ENCODE measurements at regions not wholly inside any gene's neighbourhood (a gene's known extent, or its start where the extent isn't known, plus 50 kb on each side); places are given as distances from the start of the nearest gene placed in this dataset.

- ATAC-seq (ENCODE audit: low FRiP score) (no peak), DNase-seq (no peak)
- WGBS, 2 donors, result 41 to 71% methylated on average over 1 of the region's 1 CpG
- H3K36me3 ChIP-seq (ENCODE audit: control insufficient read depth in 1 of 2, insufficient read depth in 2 of 2, low read length in 1 of 2), result no peaks in the 10 kb centered on the region
- no peak overlapping the region for H3K4me3 ChIP-seq (ENCODE audit: low read length in 2 of 2)
- intact Hi-C loops (cut with DNase I), result no loop called here
- H3K27me3 ChIP-seq (ENCODE audit: control insufficient read depth in 1 of 2, insufficient read depth in 2 of 2, low read length in 1 of 2), result no peaks in the 10 kb centered on the region
- no peak overlapping the region for H3K27ac ChIP-seq (ENCODE audit: low read depth in 1 of 2, low read length in 2 of 2)
- no peaks in the 10 kb centered on the region for H3K4me1 ChIP-seq (ENCODE audit: control insufficient read depth in 1 of 2, insufficient read depth in 2 of 2, low read length in 2 of 2)
- H3K9me3 ChIP-seq (ENCODE audit: control insufficient read depth, low read length), result no peaks in the 10 kb centered on the region
These were observed 57.1 kb downstream of the HLA-A start for GRCh38 chr6:29999416-29999815.

GRCh38 chr6:30000156-30000791 lies 57.9 kb downstream of the HLA-A start:
- no peaks in the 10 kb centered on the region for H3K36me3 ChIP-seq (ENCODE audit: control insufficient read depth in 1 of 2, insufficient read depth in 2 of 2, low read length in 1 of 2)
- H3K9me3 ChIP-seq (ENCODE audit: control insufficient read depth, low read length), result no peaks in the 10 kb centered on the region
- H3K4me3 ChIP-seq (ENCODE audit: low read length in 2 of 2), result no peak overlapping the region
- DNase-seq (no peak), ATAC-seq (ENCODE audit: low FRiP score) (peak; percentile 37)
- no peak overlapping the region for H3K27ac ChIP-seq (ENCODE audit: low read depth in 1 of 2, low read length in 2 of 2)
- no peaks in the 10 kb centered on the region for H3K4me1 ChIP-seq (ENCODE audit: control insufficient read depth in 1 of 2, insufficient read depth in 2 of 2, low read length in 2 of 2)
- H3K27me3 ChIP-seq (ENCODE audit: control insufficient read depth in 1 of 2, insufficient read depth in 2 of 2, low read length in 1 of 2), result no peaks in the 10 kb centered on the region
- 90% methylated on average over 9 of the region's 9 CpGs for WGBS, 2 donors
- intact Hi-C loops (cut with DNase I), result loop anchor here in 1 of 2 donors (10.0 kb wide), 1 partner anchor 295 kb away; no protein-coding TSS in a partner anchor

- WGBS, 2 donors, result 45 to 62% methylated on average over 3 of the region's 3 CpGs
- intact Hi-C loops (cut with DNase I), result loop anchor here in 1 of 2 donors (10.0 kb wide), 1 partner anchor 298 kb away; no protein-coding TSS in a partner anchor
These were observed 58.2 kb upstream of the POLR1H start for GRCh38 chr6:30002871-30003270.

GRCh38 chr6:30005482-30005881 lies 55.6 kb upstream of the POLR1H start:
- Histone ChIP-seq H3K4me1 (ENCODE audit: control insufficient read depth in 1 of 2, insufficient read depth in 2 of 2, low read length in 2 of 2) (no peaks in the 10 kb centered on the region), H3K27me3 (ENCODE audit: control insufficient read depth in 1 of 2, insufficient read depth in 2 of 2, low read length in 1 of 2) (no peaks in the 10 kb centered on the region), H3K9me3 (ENCODE audit: control insufficient read depth, low read length) (no peaks in the 10 kb centered on the region), H3K36me3 (ENCODE audit: control insufficient read depth in 1 of 2, insufficient read depth in 2 of 2, low read length in 1 of 2) (no peaks in the 10 kb centered on the region), H3K4me3 (ENCODE audit: low read length in 2 of 2) (no peak overlapping the region), H3K27ac (ENCODE audit: low read depth in 1 of 2, low read length in 2 of 2) (no peak overlapping the region)
- intact Hi-C loops (cut with DNase I), result loop anchor here in 1 of 2 donors (10.0 kb wide), 1 partner anchor 301 kb away; no protein-coding TSS in a partner anchor
- ATAC-seq (ENCODE audit: low FRiP score) (no peak), DNase-seq (no peak)
- WGBS, 2 donors, result 95 to 99% methylated on average over 3 of the region's 3 CpGs

More at GRCh38 chr6:30002871-30003270, 58.2 kb upstream of the POLR1H start:
- H3K27me3 ChIP-seq (ENCODE audit: control insufficient read depth in 1 of 2, insufficient read depth in 2 of 2, low read length in 1 of 2), result no peaks in the 10 kb centered on the region
- no peaks in the 10 kb centered on the region for H3K9me3 ChIP-seq (ENCODE audit: control insufficient read depth, low read length)
- H3K27ac ChIP-seq (ENCODE audit: low read depth in 1 of 2, low read length in 2 of 2), result no peak overlapping the region
- ATAC-seq (ENCODE audit: low FRiP score) (no peak), DNase-seq (no peak)
- H3K4me3 ChIP-seq (ENCODE audit: low read length in 2 of 2), result no peak overlapping the region
- H3K4me1 ChIP-seq (ENCODE audit: control insufficient read depth in 1 of 2, insufficient read depth in 2 of 2, low read length in 2 of 2), result no peaks in the 10 kb centered on the region
- no peaks in the 10 kb centered on the region for H3K36me3 ChIP-seq (ENCODE audit: control insufficient read depth in 1 of 2, insufficient read depth in 2 of 2, low read length in 1 of 2)

GRCh38 chr6:30006170-30007131 lies 54.6 kb upstream of the POLR1H start:
- intact Hi-C loops (cut with DNase I), result loop anchor here in 1 of 2 donors (10.0 kb wide), 1 partner anchor 302 kb away; no protein-coding TSS in a partner anchor
- DNase-seq (peak; percentile 68 to 85), ATAC-seq (ENCODE audit: low FRiP score) (peak; percentile 84)
- Histone ChIP-seq H3K4me1 (ENCODE audit: control insufficient read depth in 1 of 2, insufficient read depth in 2 of 2, low read length in 2 of 2) (no peaks in the 10 kb centered on the region), H3K4me3 (ENCODE audit: low read length in 2 of 2) (peak overlapping the region; percentile 23 to 29), H3K27me3 (ENCODE audit: control insufficient read depth in 1 of 2, insufficient read depth in 2 of 2, low read length in 1 of 2) (no peaks in the 10 kb centered on the region), H3K27ac (ENCODE audit: low read depth in 1 of 2, low read length in 2 of 2) (no peak overlapping the region), H3K36me3 (ENCODE audit: control insufficient read depth in 1 of 2, insufficient read depth in 2 of 2, low read length in 1 of 2) (no peaks in the 10 kb centered on the region), H3K9me3 (ENCODE audit: control insufficient read depth, low read length) (no peaks in the 10 kb centered on the region)
- 1 to 2% methylated on average over 73 to 74 of the region's 74 CpGs for WGBS, 2 donors

- peak; percentile 49 to 79 for DNase-seq
- H3K4me3 ChIP-seq (ENCODE audit: low read length in 2 of 2), result peak overlapping the region; percentile 23 to 29
- H3K27ac ChIP-seq (ENCODE audit: low read depth in 1 of 2, low read length in 2 of 2), result no peak overlapping the region
- ATAC-seq (ENCODE audit: low FRiP score), result peak; percentile 28
- no peaks in the 10 kb centered on the region for H3K9me3 ChIP-seq (ENCODE audit: control insufficient read depth, low read length)
- intact Hi-C loops (cut with DNase I), result loop anchor here in 1 of 2 donors (10.0 kb wide), 1 partner anchor 302 kb away; no protein-coding TSS in a partner anchor
- H3K36me3 ChIP-seq (ENCODE audit: control insufficient read depth in 1 of 2, insufficient read depth in 2 of 2, low read length in 1 of 2), result no peaks in the 10 kb centered on the region
- no peaks in the 10 kb centered on the region for H3K27me3 ChIP-seq (ENCODE audit: control insufficient read depth in 1 of 2, insufficient read depth in 2 of 2, low read length in 1 of 2)
- H3K4me1 ChIP-seq (ENCODE audit: control insufficient read depth in 1 of 2, insufficient read depth in 2 of 2, low read length in 2 of 2), result no peaks in the 10 kb centered on the region
- WGBS, 2 donors, result 6 to 8% methylated on average over 42 of the region's 42 CpGs
These were observed 53.8 kb upstream of the POLR1H start for GRCh38 chr6:30007132-30007764.

- WGBS, 2 donors, result 96 to 97% methylated on average over 3 of the region's 3 CpGs
- Histone ChIP-seq H3K9me3 (ENCODE audit: control insufficient read depth, low read length) (no peaks in the 10 kb centered on the region), H3K4me3 (ENCODE audit: low read length in 2 of 2) (no peak overlapping the region), H3K36me3 (ENCODE audit: control insufficient read depth in 1 of 2, insufficient read depth in 2 of 2, low read length in 1 of 2) (no peaks in the 10 kb centered on the region), H3K27ac (ENCODE audit: low read depth in 1 of 2, low read length in 2 of 2) (no peak overlapping the region), H3K4me1 (ENCODE audit: control insufficient read depth in 1 of 2, insufficient read depth in 2 of 2, low read length in 2 of 2) (no peaks in the 10 kb centered on the region), H3K27me3 (ENCODE audit: control insufficient read depth in 1 of 2, insufficient read depth in 2 of 2, low read length in 1 of 2) (no peaks in the 10 kb centered on the region)
- DNase-seq (no peak), ATAC-seq (ENCODE audit: low FRiP score) (no peak)
- intact Hi-C loops (cut with DNase I), result loop anchor here in 1 of 2 donors (10.0 kb wide), 1 partner anchor 304 kb away; no protein-coding TSS in a partner anchor
These were observed 52.0 kb upstream of the POLR1H start for GRCh38 chr6:30009113-30009512.

All from aorta (tissue), 5 donors.